GM19395 (cell line): ENCODE measurements at regions not wholly inside any gene's neighbourhood (a gene's known extent, or its start where the extent isn't known, plus 50 kb on each side); places are given as distances from the start of the nearest gene placed in this dataset.
"Not testable (repeated sequence)": the region's sequence is repeated elsewhere in the genome, so short reads cannot be mapped to it uniquely, and the experiment has no call there.

ENCODE experiments used
- ATAC-seq: cut with Tn5 transposase; IDR thresholded peaks from one replicate; pipeline ENCODE4 v1.9.1; 2021; ENCODE audit warnings: mild to moderate bottlenecking, moderate library complexity; ENCODE audit not compliant: unreplicated experiment

GRCh38 chr5:56665117-56665516 is 150.2 kb upstream of the MAP3K1 start:
- not testable (repeated sequence) for ATAC-seq

GRCh38 chr5:56664025-56664424 is 151.3 kb upstream of the MAP3K1 start:
- ATAC-seq, result no peak

DNA sequence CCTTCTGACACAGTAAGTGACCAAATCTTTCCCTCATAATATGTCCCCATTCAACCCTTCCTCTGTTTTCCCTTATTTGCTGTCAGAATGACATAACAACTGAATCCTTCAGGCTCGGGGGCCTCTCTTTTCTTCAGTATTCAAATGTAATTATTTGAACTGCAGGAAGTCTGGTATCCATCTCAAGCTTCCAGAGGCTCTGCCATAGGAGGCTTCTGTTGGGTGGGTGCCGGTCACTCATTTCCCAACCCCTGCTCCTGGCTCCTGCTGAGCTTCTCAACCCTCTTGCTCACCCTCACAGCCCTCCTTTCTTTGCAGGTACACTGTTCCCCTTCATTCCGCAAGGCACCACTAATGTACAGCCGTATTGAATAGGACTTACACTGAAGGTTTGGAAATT is 151.8 kb upstream of the MAP3K1 start:
- ATAC-seq, result no peak

- no peak for ATAC-seq
These were observed 152.5 kb upstream of the MAP3K1 start for GRCh38 chr5:56662893-56663292.

GRCh38 chr5:56659971-56660370 is 155.4 kb upstream of the MAP3K1 start:
- no peak for ATAC-seq

GRCh38 chr5:56658972-56659371 is 156.4 kb upstream of the MAP3K1 start:
- ATAC-seq, result no peak

- no peak for ATAC-seq
These were observed 158.3 kb upstream of the MAP3K1 start for GRCh38 chr5:56656846-56657726.

GRCh38 chr5:56651893-56652292 is 163.5 kb upstream of the MAP3K1 start:
- no peak for ATAC-seq

GRCh38 chr5:56650386-56650785 is 165.0 kb upstream of the MAP3K1 start:
- no peak for ATAC-seq

DNA sequence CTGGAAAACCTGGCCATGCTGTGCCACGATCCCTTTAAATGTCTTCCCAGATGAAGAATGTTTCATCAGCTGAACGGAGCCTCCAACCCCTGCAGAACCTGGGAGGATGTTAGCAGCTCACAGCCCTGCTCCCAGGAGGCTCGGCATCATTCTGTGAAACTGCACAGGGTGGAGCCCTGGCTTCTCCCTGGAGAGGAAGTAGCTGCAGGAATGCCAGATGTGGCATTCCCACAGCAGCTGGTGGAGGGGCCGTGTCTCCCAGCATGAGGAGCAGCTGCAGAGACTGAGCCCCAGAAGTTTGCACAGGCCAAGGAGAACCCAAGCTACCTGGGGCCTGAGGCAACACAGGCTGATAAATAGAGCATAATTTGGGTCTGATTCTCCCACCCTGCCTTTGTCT is 165.8 kb upstream of the MAP3K1 start:
- ATAC-seq, result no peak

- ATAC-seq, result no peak
These were observed 166.8 kb upstream of the MAP3K1 start for GRCh38 chr5:56648460-56649034.

GRCh38 chr5:56647099-56647850 is 168.1 kb upstream of the MAP3K1 start:
- ATAC-seq, result no peak

DNA sequence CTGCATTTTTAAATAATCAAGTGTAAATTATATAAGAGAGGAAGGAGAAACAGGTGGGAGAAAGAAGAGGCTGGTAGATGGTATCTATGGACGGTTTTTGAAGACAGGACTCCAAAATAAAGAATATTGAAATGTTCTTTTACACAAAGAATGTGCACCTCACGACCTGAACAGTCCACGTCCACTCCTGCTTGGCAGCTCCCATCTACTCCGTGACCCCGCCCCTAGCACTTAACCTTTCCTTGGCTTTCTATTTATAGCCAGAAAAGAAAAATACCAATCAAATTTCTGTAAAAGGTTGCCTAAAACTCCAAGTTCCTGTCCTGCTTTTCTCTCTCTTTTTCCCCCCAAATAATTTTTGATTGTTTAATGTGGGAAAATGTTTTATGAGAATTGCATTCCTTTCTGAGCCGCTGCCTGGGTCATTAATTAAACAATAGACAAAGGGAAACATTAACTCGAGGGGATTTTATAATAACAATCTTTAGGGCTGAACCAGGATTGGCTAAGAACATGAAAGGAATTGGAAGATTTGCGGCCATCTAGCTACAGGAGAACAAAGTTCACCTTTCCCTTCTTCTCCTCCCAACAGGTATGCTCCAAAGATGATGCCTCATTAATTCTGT is 173.6 kb upstream of the MAP3K1 start:
- ATAC-seq, result no peak

GRCh38 chr5:56640763-56641406 is 174.5 kb upstream of the MAP3K1 start:
- peak; percentile 58 for ATAC-seq

DNA sequence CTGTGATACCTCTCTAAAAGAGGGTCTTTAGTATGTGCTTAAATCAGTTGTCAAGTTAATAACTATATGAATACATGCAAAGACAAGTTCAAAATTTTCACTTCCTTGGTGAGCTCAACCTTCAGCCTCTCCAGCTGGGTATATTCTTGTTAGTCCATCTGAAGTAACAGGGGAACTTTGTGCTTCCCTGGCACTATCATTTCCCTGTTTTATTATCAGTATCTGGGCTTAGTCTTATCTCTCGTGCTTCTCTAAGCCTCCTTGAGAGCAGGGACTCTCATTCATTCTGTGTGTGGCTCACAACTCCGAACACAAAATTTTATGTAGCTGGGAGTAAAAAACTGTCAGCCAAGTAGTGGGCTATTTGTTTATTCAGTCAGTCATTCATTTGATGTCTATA is 175.9 kb upstream of the MAP3K1 start:
- no peak for ATAC-seq

DNA sequence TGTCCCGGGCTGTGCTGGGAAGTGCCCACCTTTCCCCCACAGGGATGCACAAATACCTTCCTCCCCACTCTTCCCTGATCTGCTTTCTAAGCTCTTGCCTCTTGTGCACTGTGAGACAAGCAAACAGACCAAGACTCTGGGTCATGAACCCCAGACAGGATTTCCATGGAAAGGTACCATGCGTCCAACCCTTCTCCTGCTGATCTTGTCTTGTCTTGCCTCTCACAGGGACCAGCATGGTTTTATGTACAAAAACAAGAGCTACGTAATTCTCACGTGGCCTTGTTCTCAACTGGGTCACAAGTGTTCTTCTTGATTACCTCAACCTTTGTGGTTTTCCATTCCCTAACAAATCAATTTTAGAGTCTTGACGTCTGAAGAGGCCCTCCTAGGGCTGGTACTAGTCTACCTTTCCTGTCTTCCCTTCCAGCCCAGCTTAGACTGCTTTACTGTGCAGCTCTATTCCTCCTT is 176.5 kb upstream of the MAP3K1 start:
- no peak for ATAC-seq

GRCh38 chr5:56638061-56638621 is 177.2 kb upstream of the MAP3K1 start:
- no peak for ATAC-seq

DNA sequence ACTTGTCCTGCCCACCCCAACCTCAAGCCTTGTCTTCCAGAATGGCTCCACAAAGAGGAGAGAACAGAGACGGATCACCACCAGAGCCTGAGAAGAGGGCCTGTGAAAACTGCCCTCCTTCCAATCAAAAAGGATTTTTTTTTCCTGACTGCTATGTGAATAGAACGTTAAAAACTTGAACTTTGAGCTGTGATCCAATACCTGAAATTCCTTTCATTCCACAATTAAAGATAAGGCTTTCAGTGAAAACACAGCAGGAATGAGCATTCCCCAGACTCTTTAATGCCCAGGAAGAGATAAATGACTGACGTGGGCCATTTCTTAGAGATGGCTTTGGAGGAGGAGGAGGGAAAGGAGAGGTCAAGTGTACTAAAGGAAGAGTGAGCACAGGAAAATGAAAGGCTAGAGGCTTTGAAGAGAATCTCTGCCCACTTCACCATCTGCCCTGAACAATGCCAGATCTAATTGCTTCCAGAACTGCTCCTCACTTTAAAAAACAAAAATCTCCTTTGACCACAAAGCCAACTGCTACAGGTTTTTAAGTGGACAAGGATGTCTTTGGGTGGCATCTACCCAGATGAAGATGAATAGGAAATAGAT is 177.9 kb upstream of the MAP3K1 start:
- ATAC-seq, result no peak

DNA sequence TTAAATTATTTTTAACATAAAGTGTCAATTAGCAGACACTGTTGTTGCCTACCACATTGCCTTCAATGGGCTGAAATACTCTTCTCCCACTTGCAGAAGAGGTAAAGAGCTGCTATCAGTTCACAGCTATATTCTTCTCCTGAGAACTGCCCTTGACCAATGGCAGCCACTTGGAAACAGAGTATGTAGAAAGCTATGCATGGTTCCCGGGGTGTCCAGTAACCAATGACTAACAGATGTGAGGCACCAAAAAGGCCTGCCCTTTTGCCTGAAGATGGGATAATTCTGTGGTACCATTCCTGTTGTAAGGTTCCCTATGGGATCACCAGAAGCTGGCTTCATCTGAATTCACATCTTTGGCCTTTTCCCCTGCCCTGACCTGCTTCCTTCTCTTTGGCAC is 181.4 kb upstream of the MAP3K1 start:
- ATAC-seq, result no peak

DNA sequence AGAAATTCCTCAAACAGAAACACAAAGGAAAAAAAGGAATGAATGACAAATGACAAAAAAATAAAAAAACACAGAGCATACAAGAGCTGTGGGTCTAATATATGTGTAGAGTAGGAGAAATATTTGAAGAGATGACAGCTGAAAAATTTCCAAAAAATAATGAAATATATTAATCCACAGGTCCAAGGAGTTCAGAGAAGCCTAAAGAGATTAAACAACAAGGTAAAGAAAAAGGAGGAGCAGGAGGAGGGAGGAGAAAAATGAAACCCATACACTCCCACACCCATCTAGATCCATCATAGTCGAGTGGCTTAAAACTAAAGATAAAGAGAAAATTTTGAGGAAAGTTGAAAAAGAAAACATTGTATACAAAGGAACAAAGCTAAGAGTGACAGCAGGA is 182.4 kb upstream of the MAP3K1 start:
- ATAC-seq, result no peak
